G401.6 (cell line): ENCODE measurements at regions not wholly inside any gene's neighbourhood (a gene's known extent, or its start where the extent isn't known, plus 50 kb on each side); places are given as distances from the start of the nearest gene placed in this dataset.

Source experiments
- FAIRE-seq: peaks from 2 replicates; lab custom pipeline; 2012; peaks lifted over from hg19 to GRCh38; lab: Jason Lieb, UNC

GRCh38 chr18:42185486-42185885 lies 230.5 kb downstream of the PIK3C3 start:
- no peak for FAIRE-seq

DNA sequence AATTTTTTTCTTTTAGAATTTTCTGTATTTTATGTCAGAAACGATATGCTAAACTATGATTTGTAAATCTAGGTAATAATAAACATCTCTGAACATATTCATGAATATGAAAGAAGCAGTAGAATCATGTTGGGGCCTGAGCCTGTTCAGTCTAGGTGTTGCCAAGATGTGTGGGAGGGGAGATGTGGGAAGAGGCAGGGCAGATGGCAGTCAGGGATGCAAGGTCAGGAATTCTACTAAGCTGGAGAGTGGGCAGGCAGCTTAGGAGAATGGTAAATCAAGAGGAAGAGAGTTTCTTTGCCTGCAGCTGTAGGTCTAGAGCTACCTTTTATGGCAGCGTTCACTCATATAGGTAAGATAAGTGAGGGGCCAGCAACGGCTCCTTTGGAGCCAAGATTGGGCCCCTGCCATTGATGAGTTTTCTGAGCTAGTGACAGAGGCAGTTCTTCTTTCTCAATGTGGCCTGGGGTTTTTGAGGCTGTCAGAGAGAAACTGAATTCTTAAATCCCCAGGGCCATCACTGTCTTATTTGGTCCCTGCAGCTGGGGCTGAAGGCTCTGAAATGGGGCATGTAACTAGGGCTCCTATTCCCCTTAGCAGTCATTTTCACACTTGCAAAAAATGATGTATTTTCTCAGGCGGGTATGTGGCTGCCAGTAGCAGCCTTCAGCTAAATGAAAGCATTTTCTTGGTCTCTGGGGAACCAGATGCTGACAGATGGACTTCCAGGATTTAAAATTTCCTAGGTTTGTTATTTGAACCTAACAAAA lies 232.8 kb downstream of the PIK3C3 start:
- FAIRE-seq = no peak

DNA sequence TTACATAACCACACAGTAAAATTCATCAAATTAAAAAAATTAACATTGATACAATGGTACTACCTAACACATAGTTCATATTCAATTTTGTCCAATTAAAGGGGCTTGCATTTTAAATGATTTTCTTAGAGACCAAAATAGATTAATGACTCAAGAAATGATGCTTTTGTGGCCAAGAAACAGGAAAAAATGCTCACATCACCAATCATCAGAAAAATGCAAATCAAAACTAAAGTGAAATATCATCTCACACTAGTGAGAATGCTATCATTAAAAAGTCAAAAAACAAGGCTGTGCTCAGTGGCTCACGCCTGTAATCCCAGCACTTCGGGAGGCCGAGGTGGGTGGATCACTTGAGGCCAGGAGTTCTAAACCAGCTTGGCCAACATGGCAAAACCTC lies 235.6 kb downstream of the PIK3C3 start:
- no peak for FAIRE-seq

GRCh38 chr18:42192251-42193248 lies 237.5 kb downstream of the PIK3C3 start:
- FAIRE-seq = no peak

DNA sequence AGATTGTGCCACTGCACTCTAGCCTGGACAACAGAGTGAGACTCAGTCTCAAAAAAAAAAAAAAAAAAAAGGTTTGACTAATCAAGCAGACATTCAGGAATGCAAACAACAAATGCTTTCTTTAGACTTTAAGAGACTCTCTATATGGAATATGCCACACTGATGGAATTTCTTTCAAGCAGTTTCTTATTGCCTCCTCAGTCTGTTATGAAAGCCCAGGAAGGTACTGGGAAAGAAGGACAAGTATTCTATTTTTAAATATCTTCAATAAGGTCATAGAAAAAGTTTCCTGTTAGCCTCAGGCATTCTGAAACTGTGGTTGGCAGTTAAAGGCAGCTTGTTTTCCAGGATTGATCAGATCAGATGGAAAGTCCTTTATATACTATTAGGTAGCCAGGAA lies 241.6 kb downstream of the PIK3C3 start:
- no peak for FAIRE-seq

DNA sequence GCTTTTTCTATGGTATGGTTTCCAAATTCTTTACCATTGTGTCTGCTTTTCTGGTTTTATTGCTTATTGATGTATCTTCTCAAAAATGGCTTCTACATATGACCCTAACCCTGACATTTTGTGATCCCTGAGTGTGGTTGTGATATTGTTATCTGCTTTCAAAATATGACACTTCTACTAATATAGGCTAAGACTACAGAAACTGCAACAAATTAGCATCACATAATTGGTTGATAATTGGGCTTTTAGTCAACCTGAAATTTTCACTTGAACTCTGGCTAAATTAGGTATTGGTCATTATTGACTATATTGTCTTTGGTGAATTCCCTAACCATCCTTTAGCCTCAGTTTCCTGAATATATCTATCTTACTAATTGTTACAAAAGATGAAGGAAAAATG lies 246.1 kb downstream of the PIK3C3 start:
- FAIRE-seq = no peak

- no peak for FAIRE-seq
These were observed 256.2 kb downstream of the PIK3C3 start for GRCh38 chr18:42211201-42211600.

- FAIRE-seq = no peak
These were observed 267.5 kb downstream of the PIK3C3 start for GRCh38 chr18:42222557-42222956.

GRCh38 chr18:42228581-42228980 lies 273.5 kb downstream of the PIK3C3 start:
- FAIRE-seq = no peak

DNA sequence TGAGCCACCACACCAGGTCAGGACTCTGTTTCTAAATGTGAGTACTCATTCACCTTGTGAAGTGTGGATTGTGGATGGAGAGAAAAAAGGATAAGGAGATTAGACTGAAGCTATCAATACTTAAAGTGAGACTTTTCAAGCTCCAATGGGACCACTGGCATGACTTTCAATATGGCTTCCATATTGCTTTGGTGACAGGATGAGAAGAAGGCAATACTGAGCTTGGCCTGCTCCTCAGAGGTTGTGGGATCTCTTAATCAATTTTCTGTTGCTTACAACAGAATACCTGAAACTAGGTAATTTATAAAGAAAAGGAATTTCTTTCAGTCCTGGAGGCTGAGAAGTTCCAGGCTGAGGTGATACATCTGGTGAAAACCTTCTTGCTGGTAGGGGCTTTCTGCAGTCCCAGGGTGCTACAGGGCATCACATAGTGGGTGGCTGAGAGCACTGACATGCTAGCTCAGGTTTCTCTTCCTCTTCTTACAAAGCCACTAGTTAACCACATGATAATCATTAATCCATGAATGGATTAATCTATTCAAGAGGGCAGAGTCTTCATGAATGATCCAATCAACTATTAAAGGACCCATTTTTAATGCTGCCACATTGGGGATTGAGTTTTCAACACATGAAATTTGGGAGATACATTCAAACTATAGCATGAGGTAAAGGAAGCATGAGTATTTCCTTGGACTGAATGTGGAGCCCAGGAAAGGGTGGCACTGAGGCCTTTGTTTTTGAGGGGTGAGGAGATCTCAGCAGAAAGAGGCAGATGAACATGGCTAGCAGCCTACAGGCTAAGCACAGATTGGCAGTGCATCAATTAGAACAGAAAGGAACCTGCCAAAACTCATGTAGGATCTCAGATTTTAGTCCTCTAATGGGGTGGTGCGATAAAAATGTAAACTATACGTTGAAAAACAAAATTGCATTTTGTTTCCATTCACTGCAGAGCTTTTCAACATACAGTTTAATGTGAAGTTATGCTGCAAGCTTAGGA lies 274.5 kb downstream of the PIK3C3 start:
- no peak for FAIRE-seq

DNA sequence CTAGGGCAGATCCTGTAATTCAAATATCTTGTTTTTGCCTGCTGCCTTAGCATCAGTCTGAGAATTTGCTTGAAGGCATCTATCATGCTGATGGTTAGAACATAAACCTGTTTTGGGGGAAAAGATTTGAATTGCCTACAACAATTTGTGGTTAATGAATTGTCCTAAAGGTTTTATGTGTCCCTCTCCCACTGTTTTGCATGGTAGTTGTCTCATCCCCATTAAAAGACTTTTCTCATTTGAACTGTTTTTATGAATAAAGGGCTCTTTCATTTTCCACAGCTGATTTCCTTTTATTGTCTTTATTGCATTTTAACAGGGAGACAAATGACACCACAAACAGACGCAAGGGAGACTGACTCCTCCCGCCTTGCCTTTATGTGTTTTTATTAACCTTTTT lies 275.6 kb downstream of the PIK3C3 start:
- no peak for FAIRE-seq

GRCh38 chr18:42231284-42231683 lies 276.2 kb downstream of the PIK3C3 start:
- FAIRE-seq = peak; percentile 8

DNA sequence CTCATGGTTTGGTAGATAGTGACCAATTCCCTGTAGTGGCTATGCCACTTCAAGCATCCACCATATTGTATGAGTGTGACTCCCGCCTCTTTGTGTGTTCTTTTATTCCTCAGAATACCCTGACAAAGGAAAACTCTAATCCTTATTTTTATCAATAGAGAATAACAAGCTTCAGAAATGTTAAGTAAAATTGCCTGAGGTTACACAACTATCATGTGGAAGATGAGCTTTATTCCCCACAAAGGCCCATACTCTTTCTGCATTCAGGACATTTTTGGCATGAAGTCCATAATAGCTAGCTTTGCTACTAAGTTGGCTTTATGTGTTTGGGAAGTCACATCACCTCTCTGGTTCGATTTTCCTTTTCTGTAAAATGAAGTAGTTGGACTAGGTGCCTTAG lies 276.8 kb downstream of the PIK3C3 start:
- no peak for FAIRE-seq

DNA sequence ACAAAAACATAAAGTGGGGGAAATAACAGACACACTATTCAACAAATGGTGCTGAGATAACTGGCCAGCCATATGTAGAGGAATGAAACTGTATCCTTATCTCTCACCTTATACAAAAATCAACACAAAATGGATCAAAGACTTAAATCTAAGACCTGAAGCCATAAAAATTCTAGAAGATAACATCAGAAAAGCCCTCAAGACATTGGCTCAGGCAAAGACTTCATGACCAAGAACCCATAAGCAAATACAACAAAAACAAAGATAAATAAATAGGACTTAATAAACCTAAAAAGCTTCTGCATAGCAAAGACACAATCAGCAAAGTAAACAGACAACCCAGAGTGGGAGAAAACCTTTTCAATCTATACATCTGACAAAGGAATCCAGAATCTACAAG lies 278.9 kb downstream of the PIK3C3 start:
- FAIRE-seq = no peak

DNA sequence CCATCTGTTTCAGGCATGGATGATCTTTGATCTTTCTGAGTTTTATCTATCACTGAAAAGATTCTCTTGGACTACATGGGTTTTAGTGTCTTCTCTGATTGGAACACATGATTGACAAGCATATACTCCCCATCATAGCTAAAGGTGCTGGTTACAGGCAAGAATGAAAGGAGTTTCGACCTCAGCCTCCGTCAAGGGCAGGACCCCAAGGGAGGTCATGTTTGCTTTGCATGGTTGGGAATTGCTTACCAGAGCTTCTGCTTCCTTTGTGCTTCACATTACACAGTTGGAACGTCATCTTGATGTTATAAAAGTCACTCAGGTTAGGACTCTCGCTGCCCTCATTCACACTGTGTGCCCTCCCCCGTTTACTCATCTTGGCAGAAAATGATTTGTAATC lies 287.7 kb downstream of the PIK3C3 start:
- no peak for FAIRE-seq

DNA sequence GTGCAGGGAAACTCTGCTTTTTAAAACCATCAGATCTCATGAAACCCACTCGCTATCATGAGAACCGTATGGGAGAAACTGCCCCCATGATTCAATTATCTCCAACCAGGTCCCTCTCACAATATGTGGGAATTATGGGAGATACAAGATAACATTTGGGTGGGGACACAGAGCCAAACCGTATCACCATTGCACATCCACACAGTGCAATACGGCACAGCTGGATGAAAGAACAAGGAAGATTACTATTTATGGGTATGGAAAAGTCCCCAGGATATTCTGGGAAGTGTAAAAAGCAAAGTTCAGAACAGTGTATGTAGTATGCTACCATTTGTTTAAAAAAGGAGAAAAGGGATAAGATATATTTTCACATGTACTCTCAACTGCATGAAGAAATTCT lies 290.1 kb downstream of the PIK3C3 start:
- FAIRE-seq = no peak

GRCh38 chr18:42255908-42256765 lies 301.1 kb downstream of the PIK3C3 start:
- no peak for FAIRE-seq

DNA sequence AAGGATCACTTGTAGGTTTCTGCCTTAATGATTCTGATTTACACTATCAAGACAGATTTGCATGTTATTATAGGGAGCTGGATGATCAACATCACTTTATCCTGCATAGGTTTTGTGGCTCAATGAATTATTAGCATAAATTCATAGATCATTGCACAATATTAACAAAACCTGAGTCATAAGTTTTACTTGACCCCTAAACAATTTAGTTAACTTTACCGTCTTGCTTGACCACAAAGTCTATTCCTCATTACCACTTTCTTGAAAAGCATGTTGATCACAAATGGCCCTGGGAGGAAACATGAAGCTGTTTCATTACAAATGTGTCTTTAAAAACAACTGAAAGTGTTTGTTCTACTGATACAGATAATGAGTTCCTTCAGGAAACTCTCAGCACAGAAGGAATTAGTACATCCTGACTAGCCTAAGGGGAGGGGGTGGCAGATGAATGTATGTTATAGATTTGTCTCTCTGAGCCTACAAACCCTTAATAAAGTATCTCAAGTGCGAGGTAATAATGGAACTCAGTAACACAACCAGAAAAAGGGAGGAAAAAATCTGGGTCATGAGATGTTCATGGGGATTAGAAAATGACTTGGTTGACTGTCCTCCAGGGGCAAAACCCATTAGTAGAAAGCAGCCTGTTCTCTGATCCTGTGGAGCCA lies 303.4 kb downstream of the PIK3C3 start:
- no peak for FAIRE-seq

- FAIRE-seq = no peak
These were observed 306.7 kb downstream of the PIK3C3 start for GRCh38 chr18:42261731-42262130.

DNA sequence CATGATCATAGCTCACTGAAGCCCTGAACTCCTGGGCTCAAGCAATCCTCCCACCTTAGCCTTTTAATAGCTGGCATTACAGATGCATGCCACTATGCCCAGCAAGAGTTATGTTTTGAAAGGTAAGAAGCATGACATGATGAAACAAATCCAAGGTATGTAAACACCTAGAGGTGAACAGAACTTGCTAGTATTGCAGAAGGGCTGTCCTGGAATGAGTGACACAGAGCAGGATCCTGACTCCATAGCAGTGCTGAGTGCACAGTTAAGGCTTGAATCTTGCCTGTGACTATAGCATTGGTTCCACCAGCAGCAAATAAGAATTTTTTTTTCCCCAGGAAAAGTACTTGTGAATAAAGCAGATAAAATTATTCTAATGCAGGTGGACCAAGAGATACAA lies 309.5 kb downstream of the PIK3C3 start:
- no peak for FAIRE-seq
